Tibial nerve (tissue), 4 donors: ENCODE measurements at regions not wholly inside any gene's neighbourhood (a gene's known extent, or its start where the extent isn't known, plus 50 kb on each side); places are given as distances from the start of the nearest gene placed in this dataset.

Experiments
- CTCF ChIP-seq, 5 experiments: fragments of 200-600 bp in 3 of 5; fragments of 450-650 bp in 2 of 5; sonication (generic) in 3 of 5; IDR thresholded peaks; one replicate each; pipeline ENCODE4 v1.5.1; 2016 to 2019; ENCODE audit warnings: antibody characterized with exemption in 5 of 5, mild to moderate bottlenecking in 3 of 5, moderate library complexity in 2 of 5
- EP300 ChIP-seq, 2 donors: sonication (generic); formaldehyde crosslinking; IDR thresholded peaks; one replicate each; pipeline ENCODE4 v1.6.1; 2017; ENCODE audit warnings: antibody characterized with exemption in 2 of 2, mild to moderate bottlenecking in 1 of 2

GRCh38 chr15:84111575-84111974 lies 124.0 kb upstream of the GOLGA6L4 start:
- TF ChIP-seq CTCF (IDR thresholded peaks at IDR 0.05) = no peak
- no peak for TF ChIP-seq EP300 (IDR thresholded peaks at IDR 0.05)
